Tibial nerve (tissue), 4 donors: ENCODE measurements at regions not wholly inside any gene's neighbourhood (a gene's known extent, or its start where the extent isn't known, plus 50 kb on each side); places are given as distances from the start of the nearest gene placed in this dataset.

Experiments used
- DNase-seq, 2 donors: peaks; one replicate each; pipeline ENCODE4 v3.0.0-alpha.2; 2019; ENCODE audit warnings: low spot score in 2 of 2
- H3K27ac ChIP-seq, 4 donors: fragments of 200-600 bp; sonication (generic) in 3 of 4; one replicate each; pipeline ENCODE4 v1.5.1; 2017 to 2019; ENCODE audit warnings: mild to moderate bottlenecking in 1 of 4
- H3K27me3 ChIP-seq, 2 donors: fragments of 200-600 bp; sonication (generic) in 1 of 2; one replicate each; pipeline versions ENCODE4 v1.5.1 to v1.6.0; 2017 to 2019
- H3K36me3 ChIP-seq, 3 donors: fragments of 200-600 bp; sonication (generic); one replicate each; pipeline ENCODE4 v1.5.1; 2018 to 2019
- H3K4me1 ChIP-seq, 4 donors: fragments of 200-600 bp; sonication (generic) in 3 of 4; one replicate each; pipeline ENCODE4 v1.5.1; 2017 to 2019
- H3K4me3 ChIP-seq, 4 donors: fragments of 200-600 bp; sonication (generic) in 3 of 4; one replicate each; pipeline ENCODE4 v1.5.1; 2017 to 2019; ENCODE audit warnings: mild to moderate bottlenecking in 1 of 4, moderate library complexity in 1 of 4
- H3K9me3 ChIP-seq, 4 donors: fragments of 200-600 bp; sonication (generic) in 3 of 4; one replicate each; pipeline ENCODE4 v1.5.1; 2017 to 2019
- CTCF ChIP-seq, 5 experiments: fragments of 200-600 bp in 3 of 5; fragments of 450-650 bp in 2 of 5; sonication (generic) in 3 of 5; IDR thresholded peaks; one replicate each; pipeline ENCODE4 v1.5.1; 2016 to 2019; ENCODE audit warnings: antibody characterized with exemption in 5 of 5, mild to moderate bottlenecking in 3 of 5, moderate library complexity in 2 of 5
- EP300 ChIP-seq, 2 donors: sonication (generic); formaldehyde crosslinking; IDR thresholded peaks; one replicate each; pipeline ENCODE4 v1.6.1; 2017; ENCODE audit warnings: antibody characterized with exemption in 2 of 2, mild to moderate bottlenecking in 1 of 2
- POLR2A ChIP-seq, 2 donors: fragments of 450-650 bp; IDR thresholded peaks; one replicate each; pipeline ENCODE4 v1.6.1; 2017; ENCODE audit warnings: antibody characterized with exemption in 2 of 2, mild to moderate bottlenecking in 2 of 2, moderate library complexity in 2 of 2
- WGBS, 2 donors: methylation state at CpG; one replicate each; pipeline ENCODE4 v1.1.5; 2018; 5-methylcytosine and 5-hydroxymethylcytosine counted together

- Histone ChIP-seq H3K9me3 (no peaks in the 10 kb centered on the region), H3K27ac (no peak overlapping the region), H3K36me3 (no peaks in the 10 kb centered on the region), H3K4me3 (no peak overlapping the region), H3K4me1 (no peaks in the 10 kb centered on the region), H3K27me3 (no peaks in the 10 kb centered on the region)
- DNase-seq: no peak
- WGBS, 2 donors: 84 to 91% methylated on average over 3 of the region's 3 CpGs
- no peak for TF ChIP-seq POLR2A (IDR thresholded peaks at IDR 0.05)
These were observed 436.5 kb upstream of the DAB1 start for GRCh38 chr1:57860325-57860724.

- Histone ChIP-seq H3K36me3 (no peaks in the 10 kb centered on the region), H3K27me3 (no peaks in the 10 kb centered on the region), H3K4me1 (no peaks in the 10 kb centered on the region), H3K9me3 (no peaks in the 10 kb centered on the region), H3K4me3 (no peak overlapping the region), H3K27ac (no peak overlapping the region)
- DNase-seq: no peak
- TF ChIP-seq EP300 (IDR thresholded peaks at IDR 0.05) (no peak), POLR2A (IDR thresholded peaks at IDR 0.05) (no peak), CTCF (IDR thresholded peaks at IDR 0.05) (no peak)
- 42 to 59% methylated on average over 4 of the region's 4 CpGs for WGBS, 2 donors
These were observed 434.9 kb upstream of the DAB1 start for GRCh38 chr1:57858740-57859139.

GRCh38 chr1:57857809-57858208 lies 433.9 kb upstream of the DAB1 start:
- Histone ChIP-seq H3K9me3 (no peaks in the 10 kb centered on the region), H3K36me3 (no peaks in the 10 kb centered on the region), H3K27me3 (no peaks in the 10 kb centered on the region), H3K27ac (no peak overlapping the region), H3K4me3 (no peak overlapping the region), H3K4me1 (no peaks in the 10 kb centered on the region)
- DNase-seq: no peak
- no peak for TF ChIP-seq EP300 (IDR thresholded peaks at IDR 0.05)
- TF ChIP-seq CTCF (IDR thresholded peaks at IDR 0.05): no peak
- no peak for TF ChIP-seq POLR2A (IDR thresholded peaks at IDR 0.05)
- WGBS, 2 donors: 62 to 75% methylated on average over 1 of the region's 1 CpG

DNA sequence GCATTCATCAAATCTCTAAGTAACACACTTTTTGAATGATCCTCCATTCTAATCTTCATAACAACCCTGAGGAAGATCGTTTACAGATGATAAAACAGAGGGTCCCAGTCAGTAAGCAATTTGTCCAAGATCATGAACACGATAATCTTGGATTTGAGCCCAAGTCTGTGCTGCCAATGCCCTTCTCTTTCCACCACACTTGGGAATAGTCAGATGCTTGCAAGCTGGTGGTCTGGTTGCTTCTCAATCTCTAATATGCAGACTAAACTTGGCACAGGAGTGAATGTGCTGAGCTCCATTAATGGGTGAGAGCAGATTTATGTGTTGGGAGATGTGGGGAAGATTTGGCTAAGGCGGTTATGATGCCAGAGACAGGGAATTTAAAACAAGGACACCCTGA lies 430.6 kb upstream of the DAB1 start:
- Histone ChIP-seq H3K4me3 (no peak overlapping the region), H3K27me3 (no peaks in the 10 kb centered on the region), H3K9me3 (no peaks in the 10 kb centered on the region), H3K27ac (no peak overlapping the region), H3K4me1 (no peaks in the 10 kb centered on the region), H3K36me3 (no peaks in the 10 kb centered on the region)
- no peak for TF ChIP-seq CTCF (IDR thresholded peaks at IDR 0.05)
- DNase-seq: no peak
- WGBS, 2 donors: 24 to 28% methylated on average over 3 of the region's 3 CpGs

- no peaks in the 10 kb centered on the region for H3K27me3 ChIP-seq
- TF ChIP-seq CTCF (IDR thresholded peaks at IDR 0.05) (no peak), POLR2A (IDR thresholded peaks at IDR 0.05) (no peak), EP300 (IDR thresholded peaks at IDR 0.05) (no peak)
These were observed 426.5 kb upstream of the DAB1 start for GRCh38 chr1:57850176-57850940.

GRCh38 chr1:57848406-57848805 lies 424.5 kb upstream of the DAB1 start:
- H3K27me3 ChIP-seq: no peaks in the 10 kb centered on the region
- H3K27ac ChIP-seq: no peak overlapping the region
- H3K4me3 ChIP-seq: no peak overlapping the region
- no peaks in the 10 kb centered on the region for H3K9me3 ChIP-seq
- H3K36me3 ChIP-seq: no peaks in the 10 kb centered on the region
- no peak for TF ChIP-seq CTCF (IDR thresholded peaks at IDR 0.05)
- no peak for TF ChIP-seq EP300 (IDR thresholded peaks at IDR 0.05)
- no peak for TF ChIP-seq POLR2A (IDR thresholded peaks at IDR 0.05)
- H3K4me1 ChIP-seq: no peaks in the 10 kb centered on the region
- no peak for DNase-seq

More at GRCh38 chr1:57850176-57850940, 426.5 kb upstream of the DAB1 start:
- no peak overlapping the region for H3K27ac ChIP-seq
- 90 to 93% methylated on average over 8 of the region's 8 CpGs for WGBS, 2 donors
- H3K4me3 ChIP-seq: no peak overlapping the region
- H3K36me3 ChIP-seq: no peaks in the 10 kb centered on the region
- no peak for DNase-seq
- H3K4me1 ChIP-seq: no peaks in the 10 kb centered on the region
- H3K9me3 ChIP-seq: no peaks in the 10 kb centered on the region
